C4-2B (cell line): ENCODE measurements at regions not wholly inside any gene's neighbourhood (a gene's known extent, or its start where the extent isn't known, plus 50 kb on each side); places are given as distances from the start of the nearest gene placed in this dataset.
A peak's percentile ranks its signal among the peaks of the same experiment; 100 is the strongest.

ENCODE experiments used
- H3K27ac ChIP-seq: fragments of 450-650 bp; 2 replicates; pipeline ENCODE4 v1.5.1; 2017
- CTCF ChIP-seq: fragments of 450-650 bp; conservative IDR thresholded peaks from 2 replicates; pipeline ENCODE4 v1.5.1; 2017; ENCODE audit warnings: mild to moderate bottlenecking
- ZFX ChIP-seq: fragments of 450-650 bp; IDR thresholded peaks from 2 replicates; pipeline ENCODE4 v1.6.1; 2017

- no peak overlapping the region for H3K27ac ChIP-seq
Measured at GRCh38 chr14:62162998-62163589, 400.9 kb downstream of the SNAPC1 start.

GRCh38 chr14:62168564-62169155 lies 406.4 kb downstream of the SNAPC1 start:
- TF ChIP-seq CTCF: peak; percentile 35
- no peak for TF ChIP-seq ZFX

More at GRCh38 chr14:62162998-62163589, 400.9 kb downstream of the SNAPC1 start:
- TF ChIP-seq ZFX (no peak), CTCF (peak; percentile 86)

GRCh38 chr14:62179367-62180018 lies 417.3 kb downstream of the SNAPC1 start:
- no peak overlapping the region for H3K27ac ChIP-seq
- TF ChIP-seq ZFX: no peak
- peak; percentile 73 for TF ChIP-seq CTCF

More at GRCh38 chr14:62168564-62169155, 406.4 kb downstream of the SNAPC1 start:
- no peak overlapping the region for H3K27ac ChIP-seq

GRCh38 chr14:62181591-62181990 lies 419.4 kb downstream of the SNAPC1 start:
- no peak overlapping the region for H3K27ac ChIP-seq
- TF ChIP-seq ZFX (no peak), CTCF (no peak)

GRCh38 chr14:62185078-62185477 lies 422.9 kb downstream of the SNAPC1 start:
- TF ChIP-seq CTCF: no peak
- no peak for TF ChIP-seq ZFX
- no peak overlapping the region for H3K27ac ChIP-seq

- no peak overlapping the region for H3K27ac ChIP-seq
- no peak for TF ChIP-seq CTCF
Measured at GRCh38 chr14:62187265-62187664, 425.0 kb downstream of the SNAPC1 start.

- TF ChIP-seq CTCF: no peak
- no peak for TF ChIP-seq ZFX
- H3K27ac ChIP-seq: no peak overlapping the region
Measured at GRCh38 chr14:62189698-62190097, 427.5 kb downstream of the SNAPC1 start.
